Activated naive CD8-positive, alpha-beta T cell treated with anti-CD3 and anti-CD28 coated beads, Interleukin-2, amount 10 ng/mL, durations not matched to agents 7 days and 5 days (primary cell): ENCODE measurements at regions not wholly inside any gene's neighbourhood (a gene's known extent, or its start where the extent isn't known, plus 50 kb on each side); places are given as distances from the start of the nearest gene placed in this dataset.

Experiments
- ATAC-seq: fragments of 150-1000 bp; cut with Tn5 transposase; one replicate; pipeline ENCODE4 v1.10.0; 2021; ENCODE audit warnings: low read depth, moderate library complexity
- POLR2A ChIA-PET: fragments of 350-600 bp; sonication (Branson Sonifier 250); formaldehyde crosslinking; loops from one replicate; lab custom pipeline; 2021; ENCODE audit warnings: antibody characterized with exemption; lab: Charles Lee
- DNase-seq: peaks from one replicate; pipeline ENCODE4 v3.0.0; 2021
- H3K27ac Mint-ChIP-seq: one replicate; pipeline ENCODE4 v1.8.0; 2022; ENCODE audit warnings: mild to moderate bottlenecking, mixed read lengths
- H3K27me3 Mint-ChIP-seq: one replicate; pipeline ENCODE4 v1.8.0; 2022; ENCODE audit warnings: mild to moderate bottlenecking, moderate library complexity, mixed read lengths
- H3K36me3 Mint-ChIP-seq: one replicate; pipeline ENCODE4 v1.8.0; 2021; ENCODE audit warnings: mild to moderate bottlenecking, mixed read lengths
- H3K4me1 Mint-ChIP-seq: one replicate; pipeline ENCODE4 v1.8.0; 2021; ENCODE audit warnings: mixed read lengths
- H3K4me3 Mint-ChIP-seq: one replicate; pipeline ENCODE4 v1.8.0; 2022; ENCODE audit warnings: mild to moderate bottlenecking, moderate library complexity, mixed read lengths
- H3K9me3 Mint-ChIP-seq: one replicate; pipeline ENCODE4 v1.8.0; 2021; ENCODE audit warnings: mixed read lengths

DNA sequence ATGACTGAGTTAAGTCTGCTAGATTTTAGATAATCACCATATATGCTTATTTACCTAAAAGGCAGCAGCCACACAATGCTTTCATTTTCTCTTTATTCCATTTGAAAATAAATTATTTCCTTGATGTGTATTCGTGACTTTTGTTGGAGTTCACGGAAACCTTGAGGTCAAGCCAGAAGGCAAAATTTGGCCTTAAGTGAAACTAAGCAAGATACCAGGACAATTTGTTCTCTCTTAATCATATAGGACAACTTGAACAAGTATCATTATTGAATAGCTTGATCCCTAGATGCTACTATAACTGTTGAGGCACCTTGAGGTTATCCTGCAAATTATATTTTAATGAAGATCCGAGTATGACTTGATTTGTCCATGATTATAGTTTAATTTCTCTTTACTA is 429.2 kb upstream of the DACH1 start:
- no peak overlapping the region for H3K27ac Mint-ChIP-seq
- ATAC-seq (no peak), DNase-seq (no peak)
- H3K36me3 Mint-ChIP-seq, result no peaks in the 10 kb centered on the region
- H3K9me3 Mint-ChIP-seq, result peaks cover 2% of the 10 kb centered on the region
- POLR2A ChIA-PET, result no interaction called here
- no peak overlapping the region for H3K4me3 Mint-ChIP-seq
- H3K4me1 Mint-ChIP-seq, result no peaks in the 10 kb centered on the region
- H3K27me3 Mint-ChIP-seq, result no peaks in the 10 kb centered on the region

DNA sequence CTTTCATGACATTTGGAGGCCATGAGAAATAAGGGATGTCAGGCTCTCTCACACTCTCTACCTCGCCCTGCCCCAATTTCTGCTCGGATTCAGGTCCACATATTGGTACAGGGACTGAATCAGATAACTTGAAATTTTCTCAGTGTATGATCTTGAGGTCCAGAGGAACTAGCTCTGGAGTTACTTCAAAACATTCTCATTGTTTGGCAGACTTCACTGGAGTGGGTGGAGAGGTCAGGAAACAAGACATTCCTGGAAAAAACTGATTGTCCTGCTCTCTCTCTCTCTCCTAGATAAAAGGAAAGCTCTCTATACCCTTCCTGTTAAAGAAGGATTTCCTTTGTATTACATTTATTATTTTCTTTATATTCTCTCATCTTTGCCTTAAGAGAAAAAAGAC is 428.1 kb upstream of the DACH1 start:
- ATAC-seq, result no peak
- POLR2A ChIA-PET, result no interaction called here
- H3K27me3 Mint-ChIP-seq, result no peaks in the 10 kb centered on the region
- H3K4me1 Mint-ChIP-seq, result no peaks in the 10 kb centered on the region
- peaks cover 2% of the 10 kb centered on the region for H3K9me3 Mint-ChIP-seq
- H3K27ac Mint-ChIP-seq, result no peak overlapping the region
- DNase-seq, result no peak
- no peak overlapping the region for H3K4me3 Mint-ChIP-seq
- H3K36me3 Mint-ChIP-seq, result no peaks in the 10 kb centered on the region

DNA sequence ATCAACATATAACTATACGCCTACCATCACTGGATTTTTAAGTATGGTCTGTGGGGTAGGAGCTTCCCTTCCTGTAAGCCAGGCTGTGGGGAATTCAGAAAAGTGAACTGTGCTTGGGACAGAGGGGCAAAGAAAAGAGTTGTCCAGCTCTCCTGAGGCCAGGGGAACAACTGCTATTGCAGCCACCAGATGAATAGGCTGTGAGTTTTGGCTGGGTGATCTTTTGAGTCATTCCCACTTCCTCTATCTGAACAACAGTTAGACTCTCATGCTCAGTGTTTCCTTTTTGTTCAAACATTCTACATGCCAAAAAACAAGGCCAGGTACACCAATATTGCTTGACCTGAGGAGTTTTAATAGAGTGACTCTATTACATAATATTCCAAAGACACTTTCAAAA is 426.2 kb upstream of the DACH1 start:
- Mint-ChIP-seq H3K9me3 (peaks cover 2% of the 10 kb centered on the region), H3K27me3 (no peaks in the 10 kb centered on the region), H3K27ac (no peak overlapping the region), H3K36me3 (no peaks in the 10 kb centered on the region), H3K4me3 (no peak overlapping the region), H3K4me1 (no peaks in the 10 kb centered on the region)
- POLR2A ChIA-PET, result no interaction called here
- ATAC-seq (no peak), DNase-seq (no peak)

- Mint-ChIP-seq H3K4me3 (no peak overlapping the region), H3K36me3 (no peaks in the 10 kb centered on the region), H3K4me1 (no peaks in the 10 kb centered on the region), H3K27me3 (no peaks in the 10 kb centered on the region), H3K9me3 (peaks cover 2% of the 10 kb centered on the region), H3K27ac (no peak overlapping the region)
- POLR2A ChIA-PET, result no interaction called here
- DNase-seq (no peak), ATAC-seq (no peak)
Observed at GRCh38 chr13:72290962-72291681, 424.1 kb upstream of the DACH1 start.

GRCh38 chr13:72286421-72286820 is 419.4 kb upstream of the DACH1 start:
- POLR2A ChIA-PET, result no interaction called here
- no peak overlapping the region for H3K4me3 Mint-ChIP-seq
- H3K4me1 Mint-ChIP-seq, result no peaks in the 10 kb centered on the region
- DNase-seq (no peak), ATAC-seq (no peak)
- no peak overlapping the region for H3K27ac Mint-ChIP-seq
- no peaks in the 10 kb centered on the region for H3K9me3 Mint-ChIP-seq
- H3K36me3 Mint-ChIP-seq, result no peaks in the 10 kb centered on the region
- no peaks in the 10 kb centered on the region for H3K27me3 Mint-ChIP-seq

- POLR2A ChIA-PET, result no interaction called here
- no peaks in the 10 kb centered on the region for H3K36me3 Mint-ChIP-seq
- H3K9me3 Mint-ChIP-seq, result no peaks in the 10 kb centered on the region
- H3K27me3 Mint-ChIP-seq, result no peaks in the 10 kb centered on the region
- DNase-seq, result no peak
- no peak overlapping the region for H3K4me3 Mint-ChIP-seq
- no peaks in the 10 kb centered on the region for H3K4me1 Mint-ChIP-seq
- ATAC-seq, result no peak
- no peak overlapping the region for H3K27ac Mint-ChIP-seq
Observed at GRCh38 chr13:72284791-72285190, 417.8 kb upstream of the DACH1 start.

DNA sequence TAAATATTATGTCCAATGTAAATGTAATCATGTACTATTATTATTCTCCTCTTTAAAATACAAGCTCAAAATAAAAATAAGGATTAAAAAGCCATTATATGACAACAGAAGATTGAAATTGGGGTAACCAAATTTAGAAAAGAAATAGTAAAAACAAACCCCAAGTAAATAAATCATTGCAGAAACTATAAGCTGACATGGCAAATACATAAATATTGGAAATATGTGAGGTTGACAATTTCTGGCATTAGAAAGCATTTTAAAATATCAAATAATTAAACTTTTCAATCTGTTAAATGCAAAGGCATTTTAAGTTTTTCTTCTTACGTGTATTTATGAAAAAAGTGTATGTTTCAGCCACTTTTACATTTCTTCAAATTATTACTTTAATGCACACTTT is 394.7 kb upstream of the DACH1 start:
- H3K4me3 Mint-ChIP-seq, result no peak overlapping the region
- no peaks in the 10 kb centered on the region for H3K36me3 Mint-ChIP-seq
- ATAC-seq (no peak), DNase-seq (no peak)
- no peak overlapping the region for H3K27ac Mint-ChIP-seq
- no peaks in the 10 kb centered on the region for H3K27me3 Mint-ChIP-seq
- POLR2A ChIA-PET, result no interaction called here
- no peaks in the 10 kb centered on the region for H3K4me1 Mint-ChIP-seq
- H3K9me3 Mint-ChIP-seq, result peaks cover 2% of the 10 kb centered on the region

DNA sequence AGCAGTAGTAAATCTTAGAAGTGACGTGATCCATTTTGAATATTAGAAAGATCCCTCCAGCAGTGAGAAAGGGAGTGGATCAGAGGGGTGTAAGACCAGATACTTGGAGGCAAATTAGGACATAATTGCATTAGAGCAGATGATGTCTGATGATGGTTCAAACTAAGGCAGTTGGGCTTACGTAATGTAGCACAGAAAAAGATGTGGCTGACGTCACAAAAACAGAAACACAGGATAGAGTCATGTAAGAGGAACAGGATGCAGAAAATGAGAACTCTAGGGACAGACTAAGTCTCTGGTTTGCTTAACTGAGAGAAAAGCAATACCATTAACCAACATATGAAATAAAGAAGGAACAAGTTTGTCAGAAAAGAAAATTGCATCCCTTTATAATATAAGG is 392.5 kb upstream of the DACH1 start:
- Mint-ChIP-seq H3K4me1 (no peaks in the 10 kb centered on the region), H3K36me3 (no peaks in the 10 kb centered on the region), H3K9me3 (peaks cover 2% of the 10 kb centered on the region), H3K27ac (no peak overlapping the region), H3K4me3 (no peak overlapping the region), H3K27me3 (no peaks in the 10 kb centered on the region)
- DNase-seq (no peak), ATAC-seq (no peak)
- POLR2A ChIA-PET, result no interaction called here

GRCh38 chr13:72258340-72258981 is 391.5 kb upstream of the DACH1 start:
- Mint-ChIP-seq H3K27me3 (no peaks in the 10 kb centered on the region), H3K27ac (no peak overlapping the region), H3K36me3 (no peaks in the 10 kb centered on the region), H3K4me3 (no peak overlapping the region), H3K9me3 (peaks cover 2% of the 10 kb centered on the region), H3K4me1 (no peaks in the 10 kb centered on the region)
- no peak for DNase-seq
- POLR2A ChIA-PET, result no interaction called here
- ATAC-seq, result no peak

DNA sequence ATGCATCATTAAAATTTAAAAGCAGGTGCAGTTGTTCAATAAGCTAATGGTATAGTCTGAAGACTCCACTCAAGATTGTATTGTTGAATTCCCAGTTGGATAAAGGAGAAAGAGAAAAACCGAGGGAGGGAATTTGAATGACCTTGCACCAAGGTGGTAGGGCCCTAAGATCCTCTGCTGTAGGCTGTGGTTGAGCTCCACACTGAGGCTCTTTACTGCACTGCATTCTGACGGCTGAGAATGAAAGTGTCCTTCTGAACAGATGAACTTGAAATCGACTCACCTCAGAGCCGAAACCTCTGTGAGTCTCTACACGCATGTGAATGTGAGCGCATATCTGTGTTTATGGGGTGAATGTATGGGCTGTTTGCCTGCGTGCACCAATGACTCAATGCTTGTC is 388.9 kb upstream of the DACH1 start:
- no peak overlapping the region for H3K4me3 Mint-ChIP-seq
- no peak for ATAC-seq
- POLR2A ChIA-PET, result no interaction called here

GRCh38 chr13:72253754-72254153 is 386.8 kb upstream of the DACH1 start:
- Mint-ChIP-seq H3K27ac (no peak overlapping the region), H3K36me3 (no peaks in the 10 kb centered on the region), H3K4me1 (no peaks in the 10 kb centered on the region), H3K27me3 (no peaks in the 10 kb centered on the region), H3K9me3 (peaks cover 3% of the 10 kb centered on the region), H3K4me3 (no peak overlapping the region)
- POLR2A ChIA-PET, result no interaction called here
- no peak for ATAC-seq
- DNase-seq, result no peak

More for the DNA sequence above, 388.9 kb upstream of the DACH1 start:
- Mint-ChIP-seq H3K9me3 (peaks cover 5% of the 10 kb centered on the region), H3K4me1 (no peaks in the 10 kb centered on the region), H3K27ac (no peak overlapping the region), H3K36me3 (no peaks in the 10 kb centered on the region), H3K27me3 (no peaks in the 10 kb centered on the region)
- no peak for DNase-seq

- DNase-seq (no peak), ATAC-seq (no peak)
- POLR2A ChIA-PET, result no interaction called here
- Mint-ChIP-seq H3K4me3 (no peak overlapping the region), H3K4me1 (no peaks in the 10 kb centered on the region), H3K27ac (no peak overlapping the region), H3K27me3 (no peaks in the 10 kb centered on the region), H3K36me3 (no peaks in the 10 kb centered on the region), H3K9me3 (no peaks in the 10 kb centered on the region)
Observed at GRCh38 chr13:72246396-72246795, 379.4 kb upstream of the DACH1 start.

DNA sequence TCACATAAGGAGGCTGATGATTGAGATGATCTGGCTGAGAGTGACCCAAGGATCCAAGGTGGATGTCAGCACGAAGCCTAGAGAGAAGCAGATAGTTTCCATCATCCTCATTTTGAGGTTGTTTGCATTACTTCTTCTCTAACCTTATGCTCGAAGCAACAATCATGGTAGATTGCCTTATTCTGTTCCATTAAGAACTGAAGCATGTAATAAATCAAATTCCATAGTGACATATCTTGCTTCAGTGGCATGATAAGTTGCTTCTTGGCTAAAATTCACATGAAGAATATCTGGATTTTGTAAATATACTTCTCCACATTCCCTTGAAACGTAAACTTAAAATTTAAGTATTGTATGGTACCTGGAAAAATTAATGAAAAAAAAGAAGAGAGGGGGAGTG is 377.8 kb upstream of the DACH1 start:
- Mint-ChIP-seq H3K4me3 (no peak overlapping the region), H3K36me3 (no peaks in the 10 kb centered on the region), H3K27ac (no peak overlapping the region), H3K9me3 (no peaks in the 10 kb centered on the region), H3K4me1 (no peaks in the 10 kb centered on the region), H3K27me3 (no peaks in the 10 kb centered on the region)
- DNase-seq, result no peak
- ATAC-seq, result no peak
- POLR2A ChIA-PET, result no interaction called here

- POLR2A ChIA-PET, result no interaction called here
- Mint-ChIP-seq H3K4me1 (no peaks in the 10 kb centered on the region), H3K36me3 (no peaks in the 10 kb centered on the region), H3K4me3 (no peak overlapping the region), H3K9me3 (no peaks in the 10 kb centered on the region), H3K27me3 (no peaks in the 10 kb centered on the region), H3K27ac (no peak overlapping the region)
- ATAC-seq, result no peak
- DNase-seq, result no peak
Observed at GRCh38 chr13:72230131-72230530, 363.1 kb upstream of the DACH1 start.
